SK-N-SH (cell line): ENCODE measurements at regions not wholly inside any gene's neighbourhood (a gene's known extent, or its start where the extent isn't known, plus 50 kb on each side); places are given as distances from the start of the nearest gene placed in this dataset.

Experiments used
- POLR2AphosphoS5 ChIP-seq: IDR thresholded peaks from 2 replicates; pipeline ENCODE4 v1.6.1; 2012; ENCODE audit warnings: low read depth, low read length
- TF ChIP-seq, protein P1 (sequence below): IDR thresholded peaks from 2 replicates; pipeline ENCODE4 v1.4.0; 2012; ENCODE audit warnings: low read depth, borderline replicate concordance
- TF ChIP-seq, protein P2 (sequence below): fragments of 150-350 bp; IDR thresholded peaks from 2 replicates; pipeline ENCODE4 v1.6.1; 2017; ENCODE audit warnings: antibody characterized with exemption, low read length, low read depth, borderline replicate concordance

- no peak for TF ChIP-seq POLR2AphosphoS5
- TF ChIP-seq, protein P1, sequence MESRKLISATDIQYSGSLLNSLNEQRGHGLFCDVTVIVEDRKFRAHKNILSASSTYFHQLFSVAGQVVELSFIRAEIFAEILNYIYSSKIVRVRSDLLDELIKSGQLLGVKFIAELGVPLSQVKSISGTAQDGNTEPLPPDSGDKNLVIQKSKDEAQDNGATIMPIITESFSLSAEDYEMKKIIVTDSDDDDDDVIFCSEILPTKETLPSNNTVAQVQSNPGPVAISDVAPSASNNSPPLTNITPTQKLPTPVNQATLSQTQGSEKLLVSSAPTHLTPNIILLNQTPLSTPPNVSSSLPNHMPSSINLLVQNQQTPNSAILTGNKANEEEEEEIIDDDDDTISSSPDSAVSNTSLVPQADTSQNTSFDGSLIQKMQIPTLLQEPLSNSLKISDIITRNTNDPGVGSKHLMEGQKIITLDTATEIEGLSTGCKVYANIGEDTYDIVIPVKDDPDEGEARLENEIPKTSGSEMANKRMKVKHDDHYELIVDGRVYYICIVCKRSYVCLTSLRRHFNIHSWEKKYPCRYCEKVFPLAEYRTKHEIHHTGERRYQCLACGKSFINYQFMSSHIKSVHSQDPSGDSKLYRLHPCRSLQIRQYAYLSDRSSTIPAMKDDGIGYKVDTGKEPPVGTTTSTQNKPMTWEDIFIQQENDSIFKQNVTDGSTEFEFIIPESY, result no peak
- TF ChIP-seq, protein P2, sequence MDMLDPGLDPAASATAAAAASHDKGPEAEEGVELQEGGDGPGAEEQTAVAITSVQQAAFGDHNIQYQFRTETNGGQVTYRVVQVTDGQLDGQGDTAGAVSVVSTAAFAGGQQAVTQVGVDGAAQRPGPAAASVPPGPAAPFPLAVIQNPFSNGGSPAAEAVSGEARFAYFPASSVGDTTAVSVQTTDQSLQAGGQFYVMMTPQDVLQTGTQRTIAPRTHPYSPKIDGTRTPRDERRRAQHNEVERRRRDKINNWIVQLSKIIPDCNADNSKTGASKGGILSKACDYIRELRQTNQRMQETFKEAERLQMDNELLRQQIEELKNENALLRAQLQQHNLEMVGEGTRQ, result no peak
These were observed 559.9 kb downstream of the C12orf50 start for GRCh38 chr12:87469295-87469694.
